Naive thymus-derived CD4-positive, alpha-beta T cell (primary cell): ENCODE measurements at regions not wholly inside any gene's neighbourhood (a gene's known extent, or its start where the extent isn't known, plus 50 kb on each side); places are given as distances from the start of the nearest gene placed in this dataset.
"Not testable (repeated sequence)": the region's sequence is repeated elsewhere in the genome, so short reads cannot be mapped to it uniquely, and the experiment has no call there.

Source experiments
- ATAC-seq: fragments of 150-1000 bp; cut with Tn5 transposase; 2 replicates; pipeline ENCODE4 v1.10.0; 2021; ENCODE audit warnings: mild to moderate bottlenecking, moderate library complexity
- CTCF ChIA-PET: fragments of 350-600 bp; sonication (Branson Sonifier 250); formaldehyde crosslinking; loops from one replicate; lab custom pipeline; 2021; ENCODE audit warnings: antibody characterized with exemption; lab: Charles Lee
- POLR2A ChIA-PET: fragments of 350-600 bp; sonication (Branson Sonifier 250); formaldehyde crosslinking; loops from one replicate; lab custom pipeline; 2021; ENCODE audit warnings: antibody characterized with exemption, inconsistent platforms; lab: Charles Lee
- DNase-seq, 9 donors: peaks; one replicate each; pipeline versions ENCODE4 v3.0.0 to v3.0.0-alpha.2; 2020 to 2022; ENCODE audit warnings: mixed read lengths in 1 of 9
- H3K27ac ChIP-seq: one replicate; pipeline ENCODE4 v1.7.0; 2013; ENCODE audit warnings: mild to moderate bottlenecking, low read depth, low read length, moderate library complexity
- H3K27me3 ChIP-seq, 2 donors: one replicate each; pipeline ENCODE4 v1.7.0; 2013; ENCODE audit warnings: low read length in 2 of 2, mild to moderate bottlenecking in 2 of 2, moderate library complexity in 2 of 2; ENCODE audit not compliant: control insufficient read depth in 2 of 2, insufficient read depth in 2 of 2
- H3K36me3 ChIP-seq, 3 experiments: 1 replicate in 2 of 3; 2 replicates in 1 of 3; pipeline ENCODE4 v1.7.0; 2013; ENCODE audit warnings: low read length in 3 of 3, mild to moderate bottlenecking in 3 of 3, moderate library complexity in 1 of 3; ENCODE audit not compliant: insufficient read depth in 3 of 3, control insufficient read depth in 2 of 3
- H3K4me1 ChIP-seq, 2 donors: one replicate each; pipeline ENCODE4 v1.7.0; 2013; ENCODE audit warnings: low read length in 2 of 2, mild to moderate bottlenecking in 2 of 2, moderate library complexity in 1 of 2; ENCODE audit not compliant: control insufficient read depth in 2 of 2, insufficient read depth in 2 of 2
- H3K4me3 ChIP-seq: 2 replicates; pipeline ENCODE4 v1.7.0; 2013; ENCODE audit warnings: mild to moderate bottlenecking, low read length
- H3K9me3 ChIP-seq, 3 experiments: 1 replicate in 2 of 3; 2 replicates in 1 of 3; pipeline ENCODE4 v1.7.0; 2013; ENCODE audit warnings: low read length in 3 of 3; ENCODE audit not compliant: control insufficient read depth in 2 of 3
- H3K27ac Mint-ChIP-seq, 9 donors: one replicate each; pipeline ENCODE4 v1.8.0; 2020 to 2022; ENCODE audit warnings: mixed read lengths in 9 of 9, mild to moderate bottlenecking in 8 of 9, moderate library complexity in 5 of 9, inconsistent platforms in 2 of 9
- H3K27me3 Mint-ChIP-seq, 5 donors: one replicate each; pipeline ENCODE4 v1.8.0; 2021 to 2022; ENCODE audit warnings: mixed read lengths in 5 of 5, mild to moderate bottlenecking in 1 of 5
- H3K36me3 Mint-ChIP-seq, 5 donors: one replicate each; pipeline ENCODE4 v1.8.0; 2020 to 2022; ENCODE audit warnings: mixed read lengths in 5 of 5, mild to moderate bottlenecking in 3 of 5, inconsistent platforms in 1 of 5
- H3K4me1 Mint-ChIP-seq, 7 donors: one replicate each; pipeline ENCODE4 v1.8.0; 2020 to 2022; ENCODE audit warnings: mixed read lengths in 7 of 7, mild to moderate bottlenecking in 3 of 7, inconsistent platforms in 1 of 7
- H3K4me3 Mint-ChIP-seq, 10 donors: one replicate each; pipeline ENCODE4 v1.8.0; 2020 to 2022; ENCODE audit warnings: mild to moderate bottlenecking in 10 of 10, mixed read lengths in 10 of 10, moderate library complexity in 6 of 10, inconsistent platforms in 2 of 10
- H3K9me3 Mint-ChIP-seq, 11 donors: one replicate each; pipeline ENCODE4 v1.8.0; 2020 to 2022; ENCODE audit warnings: mixed read lengths in 11 of 11, mild to moderate bottlenecking in 4 of 11, inconsistent platforms in 1 of 11, moderate library complexity in 1 of 11
- intact Hi-C, 2 donors: fragments of 100-400 bp; cut with micrococcal nuclease; formaldehyde crosslinking; loops; one replicate each; pipeline ENCODE4 v1.15.1; 2023

DNA sequence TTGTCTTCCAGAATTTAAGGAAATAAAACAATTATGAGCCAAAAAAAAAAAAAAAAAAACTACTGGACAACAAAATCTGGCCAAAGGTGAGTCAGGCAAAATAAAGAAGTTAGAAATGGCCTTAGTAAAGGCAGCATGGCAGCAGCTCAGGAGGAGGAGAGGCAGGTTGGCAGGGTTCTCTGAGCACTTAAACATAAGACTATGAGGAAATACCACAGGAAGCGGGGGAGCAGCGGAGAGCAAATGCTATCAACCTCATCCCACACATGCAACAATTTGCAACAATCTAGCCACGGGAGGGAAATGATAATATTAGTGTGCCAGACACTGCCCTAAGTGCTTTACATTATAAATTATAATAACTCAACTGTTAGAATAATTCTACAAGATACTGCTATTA, 247.3 kb upstream of the NSMCE3 start:
- Histone ChIP-seq H3K27ac (no peak overlapping the region), H3K36me3 (no peaks in the 10 kb centered on the region), H3K4me3 (no peak overlapping the region), H3K27me3 (no peaks in the 10 kb centered on the region), H3K4me1 (no peaks in the 10 kb centered on the region), H3K9me3 (no peaks in the 10 kb centered on the region)
- H3K36me3 Mint-ChIP-seq, result peaks cover 0 to 5% (median 0%) of the 10 kb centered on the region in 5 donors
- intact Hi-C loops, result no loop called here
- ChIA-PET POLR2A (no interaction called here), CTCF (no interaction called here)
- H3K4me3 Mint-ChIP-seq, result no peak overlapping the region
- DNase-seq (no peak), ATAC-seq (no peak)
- no peaks in the 10 kb centered on the region for H3K4me1 Mint-ChIP-seq
- H3K9me3 Mint-ChIP-seq, result peaks cover 6 to 34% (median 12%) of the 10 kb centered on the region in 11 donors
- no peak overlapping the region for H3K27ac Mint-ChIP-seq
- H3K27me3 Mint-ChIP-seq, result peaks cover 0 to 32% (median 9%) of the 10 kb centered on the region in 5 donors

DNA sequence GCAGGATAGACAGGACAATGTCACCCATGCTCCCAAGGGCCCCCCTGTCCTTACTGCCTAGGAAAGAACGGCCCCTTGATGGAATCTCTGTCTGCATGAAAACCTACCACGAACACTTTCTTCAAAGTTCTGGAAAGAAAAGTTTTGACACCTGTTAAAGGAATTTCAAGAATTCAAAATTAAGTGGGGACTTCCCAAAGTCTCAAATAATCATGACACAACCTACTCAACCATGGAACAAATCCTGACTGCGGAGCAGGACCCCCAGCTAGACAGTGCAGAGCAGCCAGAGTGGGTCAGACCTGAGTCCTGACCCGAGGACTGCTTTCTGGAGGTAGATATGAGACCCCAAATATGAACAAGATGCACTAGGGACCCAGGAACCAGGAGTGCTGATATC, 245.3 kb upstream of the NSMCE3 start:
- peaks cover 0 to 4% (median 0%) of the 10 kb centered on the region in 5 donors for H3K36me3 Mint-ChIP-seq
- H3K9me3 ChIP-seq, result peaks cover 0 to 3% (median 0%) of the 10 kb centered on the region in 3 experiments
- no peak overlapping the region for H3K4me3 Mint-ChIP-seq
- CTCF ChIA-PET, result interaction anchor here (0.6 kb wide), 1 partner anchor 46 kb away, joined by 3 read pairs; no protein-coding TSS in a partner anchor
- H3K4me1 Mint-ChIP-seq, result no peaks in the 10 kb centered on the region
- H3K27me3 ChIP-seq, result no peaks in the 10 kb centered on the region
- POLR2A ChIA-PET, result no interaction called here
- no peaks in the 10 kb centered on the region for H3K4me1 ChIP-seq
- H3K36me3 ChIP-seq, result no peaks in the 10 kb centered on the region
- H3K27ac ChIP-seq, result no peak overlapping the region
- H3K9me3 Mint-ChIP-seq, result peaks cover 6 to 38% (median 13%) of the 10 kb centered on the region in 11 donors
- no peak overlapping the region for H3K4me3 ChIP-seq
- ATAC-seq (no peak), DNase-seq (no peak)
- H3K27me3 Mint-ChIP-seq, result peaks cover 0 to 30% (median 7%) of the 10 kb centered on the region in 5 donors
- H3K27ac Mint-ChIP-seq, result no peak overlapping the region
- intact Hi-C loops, result no loop called here

DNA sequence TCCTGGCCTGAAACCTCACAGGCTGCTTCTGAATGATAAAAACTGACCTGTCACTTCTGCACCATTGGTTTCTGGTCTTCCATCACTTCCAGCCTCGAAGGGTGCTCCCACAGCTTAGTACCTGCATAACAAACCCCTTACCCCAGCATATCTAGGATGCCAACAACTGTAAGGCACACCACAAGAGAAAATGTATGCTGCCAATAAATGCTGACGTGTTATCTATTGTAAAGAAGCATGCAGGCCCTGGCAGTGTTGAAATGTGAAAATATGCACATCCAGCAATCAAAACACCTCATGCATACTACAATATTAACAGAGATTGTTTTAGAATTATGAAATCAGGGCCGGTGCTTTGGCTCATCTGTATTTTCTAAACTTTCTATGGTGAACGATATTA, 242.0 kb upstream of the NSMCE3 start:
- H3K27ac ChIP-seq, result no peak overlapping the region
- H3K36me3 Mint-ChIP-seq, result peaks cover 0 to 4% (median 0%) of the 10 kb centered on the region in 5 donors
- POLR2A ChIA-PET, result no interaction called here
- H3K9me3 Mint-ChIP-seq, result peaks cover 4 to 41% (median 12%) of the 10 kb centered on the region in 11 donors
- DNase-seq, result no peak
- no peak overlapping the region for H3K4me3 Mint-ChIP-seq
- no peak overlapping the region for H3K4me3 ChIP-seq
- ATAC-seq, result no peak
- intact Hi-C loops, result no loop called here
- CTCF ChIA-PET, result no interaction called here
- H3K27me3 ChIP-seq, result no peaks in the 10 kb centered on the region
- H3K36me3 ChIP-seq, result no peaks in the 10 kb centered on the region
- peaks cover 0 to 3% (median 0%) of the 10 kb centered on the region in 3 experiments for H3K9me3 ChIP-seq
- H3K27me3 Mint-ChIP-seq, result peaks cover 0 to 26% (median 12%) of the 10 kb centered on the region in 5 donors
- no peaks in the 10 kb centered on the region for H3K4me1 ChIP-seq
- no peaks in the 10 kb centered on the region for H3K4me1 Mint-ChIP-seq
- no peak overlapping the region for H3K27ac Mint-ChIP-seq

DNA sequence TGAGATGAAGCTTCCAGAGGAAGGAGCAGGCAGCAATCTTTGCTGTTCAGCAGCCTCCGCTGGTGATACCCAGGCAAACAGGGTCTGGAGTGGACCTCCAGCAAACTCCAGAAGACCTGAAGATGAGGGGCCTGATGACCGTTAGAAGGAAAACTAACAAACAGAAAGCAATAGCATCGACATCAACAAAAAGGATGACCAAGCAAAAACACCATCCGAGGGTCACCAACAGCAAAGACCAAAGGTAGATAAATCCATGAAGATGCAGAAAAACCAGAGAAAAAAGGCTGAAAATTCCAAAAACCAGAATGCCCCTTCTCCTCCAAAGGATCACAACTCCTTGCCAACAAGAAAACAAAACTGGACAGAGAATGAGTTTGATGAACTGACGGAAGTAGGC, 235.9 kb upstream of the NSMCE3 start:
- H3K36me3 ChIP-seq, ATAC-seq, POLR2A ChIA-PET, CTCF ChIA-PET, H3K4me1 ChIP-seq, H3K27me3 ChIP-seq, H3K4me3 ChIP-seq, H3K4me3 Mint-ChIP-seq, H3K9me3 ChIP-seq, H3K36me3 Mint-ChIP-seq, H3K4me1 Mint-ChIP-seq, intact Hi-C loops, H3K27ac ChIP-seq, H3K27ac Mint-ChIP-seq, DNase-seq: not testable (repeated sequence)
- H3K27me3 Mint-ChIP-seq, result peaks cover 0 to 34% (median 19%) of the 10 kb centered on the region in 5 donors
- peaks cover 2 to 39% (median 13%) of the 10 kb centered on the region in 11 donors for H3K9me3 Mint-ChIP-seq

DNA sequence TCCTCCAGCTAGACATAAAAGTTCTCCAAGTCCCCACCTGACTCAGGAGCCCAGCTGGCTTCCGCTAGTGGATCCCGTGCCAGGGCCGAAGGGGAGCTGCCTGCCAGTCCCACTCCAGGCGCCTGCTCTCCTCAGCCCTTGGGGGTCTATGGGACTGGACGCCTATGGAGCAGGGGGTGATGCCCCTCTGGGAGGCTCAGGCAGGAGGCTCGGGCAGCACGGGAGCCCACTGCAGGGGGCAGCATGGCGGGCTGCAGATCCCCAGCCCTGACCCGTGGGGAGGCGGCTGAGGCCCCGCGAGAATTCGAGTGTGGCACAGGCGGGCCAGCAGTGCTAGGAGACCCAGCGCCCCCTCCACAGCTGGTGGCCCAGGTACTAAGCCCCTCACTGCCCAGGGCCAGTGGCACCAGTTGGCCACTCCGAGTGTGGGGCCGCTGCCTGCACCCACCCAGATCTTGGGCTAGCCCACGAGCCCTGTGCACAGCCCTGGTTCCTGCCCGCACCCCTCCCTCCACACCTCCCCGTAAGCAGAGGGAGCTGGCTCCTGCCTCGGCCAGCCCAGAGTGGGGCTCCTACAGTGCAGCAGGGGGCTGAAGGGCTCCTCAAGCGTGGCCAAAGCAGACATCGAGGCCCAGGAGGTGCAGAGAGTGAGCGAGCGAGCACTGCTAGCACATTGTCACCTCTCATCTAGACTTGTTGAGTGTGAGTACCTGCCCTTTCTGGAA, 221.3 kb upstream of the NSMCE3 start:
- no peaks in the 10 kb centered on the region for H3K9me3 ChIP-seq
- H3K27ac Mint-ChIP-seq, result no peak overlapping the region
- ChIA-PET POLR2A (no interaction called here), CTCF (no interaction called here)
- no peak overlapping the region for H3K27ac ChIP-seq
- DNase-seq (no peak), ATAC-seq (no peak)
- no peaks in the 10 kb centered on the region for H3K4me1 ChIP-seq
- H3K27me3 Mint-ChIP-seq, result peaks cover 0 to 26% (median 8%) of the 10 kb centered on the region in 5 donors
- H3K36me3 ChIP-seq, result no peaks in the 10 kb centered on the region
- H3K36me3 Mint-ChIP-seq, result no peaks in the 10 kb centered on the region
- H3K4me3 Mint-ChIP-seq, result no peak overlapping the region
- no peak overlapping the region for H3K4me3 ChIP-seq
- H3K9me3 Mint-ChIP-seq, result no peaks in the 10 kb centered on the region
- H3K4me1 Mint-ChIP-seq, result no peaks in the 10 kb centered on the region
- intact Hi-C loops, result no loop called here
- H3K27me3 ChIP-seq, result no peaks in the 10 kb centered on the region

DNA sequence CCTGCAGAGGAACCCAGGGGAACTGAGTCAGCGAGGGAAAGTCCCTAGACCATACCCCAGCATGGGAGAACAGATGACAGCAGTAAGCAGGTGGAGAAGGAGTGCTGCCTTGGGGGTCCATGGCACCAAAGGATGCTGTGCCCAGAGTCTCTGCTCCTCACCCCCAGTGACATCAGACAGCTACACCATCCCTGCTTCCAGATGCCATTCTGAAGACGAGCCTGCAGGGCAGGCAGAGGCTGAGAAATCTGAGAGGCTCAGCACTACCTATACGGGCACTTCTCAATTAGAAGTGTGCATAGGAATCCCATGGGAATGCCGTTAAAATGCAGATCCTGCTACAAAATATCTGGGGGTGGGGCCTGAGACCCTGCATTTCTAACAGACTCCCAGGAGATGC, 211.3 kb upstream of the NSMCE3 start:
- POLR2A ChIA-PET, result no interaction called here
- Histone ChIP-seq H3K4me1 (no peaks in the 10 kb centered on the region), H3K9me3 (no peaks in the 10 kb centered on the region), H3K27ac (no peak overlapping the region), H3K27me3 (no peaks in the 10 kb centered on the region), H3K36me3 (no peaks in the 10 kb centered on the region), H3K4me3 (no peak overlapping the region)
- CTCF ChIA-PET, result no interaction called here
- intact Hi-C loops, result no loop called here
- peaks cover 0 to 1% (median 0%) of the 10 kb centered on the region in 11 donors for H3K9me3 Mint-ChIP-seq
- ATAC-seq (no peak), DNase-seq (no peak)
- peaks cover 2 to 36% (median 11%) of the 10 kb centered on the region in 5 donors for H3K27me3 Mint-ChIP-seq
- no peak overlapping the region for H3K4me3 Mint-ChIP-seq
- H3K4me1 Mint-ChIP-seq, result no peaks in the 10 kb centered on the region
- no peak overlapping the region for H3K27ac Mint-ChIP-seq
- no peaks in the 10 kb centered on the region for H3K36me3 Mint-ChIP-seq

DNA sequence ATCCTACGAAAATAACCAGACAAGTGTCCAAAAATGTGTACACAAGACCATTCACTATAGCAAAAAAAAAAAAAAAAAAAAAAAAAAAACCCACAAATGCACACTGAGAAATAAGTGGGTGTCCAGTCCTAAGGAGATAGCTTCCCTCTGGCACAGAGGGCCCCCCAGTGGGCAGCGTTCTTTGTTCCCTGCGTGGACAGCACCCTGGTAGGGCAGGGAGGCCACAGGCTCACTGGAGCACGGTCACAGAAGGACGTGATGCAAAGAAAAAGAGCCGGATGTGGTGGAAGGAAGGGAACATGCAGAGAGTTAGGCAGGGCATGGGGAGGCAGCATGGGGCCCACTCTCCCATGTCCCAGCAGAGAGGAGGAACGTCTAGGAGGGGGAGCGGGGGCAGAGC, 210.7 kb upstream of the NSMCE3 start:
- Mint-ChIP-seq H3K4me1 (no peaks in the 10 kb centered on the region), H3K4me3 (no peak overlapping the region), H3K36me3 (no peaks in the 10 kb centered on the region), H3K27ac (no peak overlapping the region), H3K9me3 (peaks cover 0 to 3% (median 0%) of the 10 kb centered on the region in 11 donors), H3K27me3 (peaks cover 2 to 30% (median 8%) of the 10 kb centered on the region in 5 donors)
- ChIA-PET POLR2A (no interaction called here), CTCF (no interaction called here)
- Histone ChIP-seq H3K4me3 (no peak overlapping the region), H3K4me1 (no peaks in the 10 kb centered on the region), H3K9me3 (no peaks in the 10 kb centered on the region), H3K27ac (no peak overlapping the region), H3K27me3 (no peaks in the 10 kb centered on the region), H3K36me3 (no peaks in the 10 kb centered on the region)
- ATAC-seq, result no peak
- intact Hi-C loops, result no loop called here
- no peak for DNase-seq
